GM23338 (cell line): ENCODE measurements at regions not wholly inside any gene's neighbourhood (a gene's known extent, or its start where the extent isn't known, plus 50 kb on each side); places are given as distances from the start of the nearest gene placed in this dataset.

ENCODE experiments used
- ATAC-seq: fragments of 200-7000 bp; cut with Tn5 transposase; 3 replicates; pipeline ENCODE4 v1.9.1; 2020
- DNase-seq: peaks from one replicate; pipeline ENCODE4 v3.0.0-alpha.2; 2015; ENCODE audit warnings: low spot score
- H2AFZ ChIP-seq: fragments of 200-600 bp; sonication (generic); 2 replicates; pipeline ENCODE4 v1.8.0; 2016; ENCODE audit warnings: antibody characterized with exemption, mild to moderate bottlenecking, moderate library complexity
- H3F3A ChIP-seq: fragments of 200-600 bp; sonication (generic); replicated peaks from 2 replicates; pipeline ENCODE4 v1.8.0; 2017; ENCODE audit warnings: antibody characterized with exemption, mixed run types, low read depth
- H3K27ac ChIP-seq: fragments of 200-600 bp; sonication (generic); 2 replicates; pipeline ENCODE4 v1.6.1; 2016; ENCODE audit warnings: low read depth
- H3K27me3 ChIP-seq: fragments of 200-600 bp; sonication (generic); 2 replicates; pipeline ENCODE4 v1.8.0; 2016; ENCODE audit warnings: mild to moderate bottlenecking, mixed run types, moderate library complexity; ENCODE audit not compliant: insufficient read depth
- H3K36me3 ChIP-seq: fragments of 200-600 bp; sonication (generic); 2 replicates; pipeline ENCODE4 v1.8.0; 2016; ENCODE audit warnings: mild to moderate bottlenecking; ENCODE audit not compliant: insufficient read depth
- H3K4me1 ChIP-seq: fragments of 200-600 bp; sonication (generic); 2 replicates; pipeline ENCODE4 v1.8.0; 2016; ENCODE audit warnings: mild to moderate bottlenecking, moderate library complexity; ENCODE audit not compliant: insufficient read depth
- H3K4me2 ChIP-seq: fragments of 200-600 bp; sonication (generic); 2 replicates; pipeline ENCODE4 v1.7.1; 2017; ENCODE audit warnings: mixed run types
- H3K4me3 ChIP-seq: fragments of 200-600 bp; sonication (generic); 2 replicates; pipeline ENCODE4 v1.6.1; 2016; ENCODE audit warnings: mixed run types
- H3K79me2 ChIP-seq: fragments of 200-600 bp; sonication (generic); replicated peaks from 2 replicates; pipeline ENCODE4 v1.8.0; 2017; ENCODE audit warnings: mild to moderate bottlenecking; ENCODE audit not compliant: insufficient read depth
- H3K9me2 ChIP-seq: fragments of 200-600 bp; sonication (generic); 2 replicates; pipeline ENCODE4 v1.8.0; 2017; ENCODE audit not compliant: insufficient read depth
- H4K20me1 ChIP-seq: fragments of 200-600 bp; sonication (generic); replicated peaks from 2 replicates; pipeline ENCODE4 v1.8.0; 2017; ENCODE audit warnings: mild to moderate bottlenecking; ENCODE audit not compliant: insufficient read depth
- H3K27ac Mint-ChIP-seq: 2 replicates; pipeline ENCODE4 v1.8.0; 2020; ENCODE audit warnings: inconsistent platforms, mild to moderate bottlenecking, moderate library complexity, mixed read lengths
- H3K27me3 Mint-ChIP-seq: 3 replicates; pipeline ENCODE4 v1.8.0; 2022; ENCODE audit warnings: low read depth, mild to moderate bottlenecking, moderate library complexity, mixed read lengths, inconsistent platforms; ENCODE audit not compliant: insufficient read depth, poor library complexity
- H3K36me3 Mint-ChIP-seq: 3 replicates; pipeline ENCODE4 v1.8.0; 2021; ENCODE audit warnings: low read depth, mild to moderate bottlenecking, inconsistent platforms, moderate library complexity, mixed read lengths
- H3K4me1 Mint-ChIP-seq: 3 replicates; pipeline ENCODE4 v1.8.0; 2020; ENCODE audit warnings: mild to moderate bottlenecking, inconsistent platforms, mixed read lengths
- H3K4me3 Mint-ChIP-seq: 3 replicates; pipeline ENCODE4 v1.8.0; 2021; ENCODE audit warnings: moderate library complexity, mild to moderate bottlenecking, inconsistent platforms, mixed read lengths
- H3K9me3 Mint-ChIP-seq: 3 replicates; pipeline ENCODE4 v1.8.0; 2020; ENCODE audit warnings: moderate library complexity, mild to moderate bottlenecking, inconsistent platforms, mixed read lengths
- CREB1 ChIP-seq: fragments of 250-450 bp; sonication (Bioruptor Pico); IDR thresholded peaks from 2 replicates; pipeline ENCODE4 v1.5.0; 2020; ENCODE audit warnings: low read depth, mild to moderate bottlenecking, moderate library complexity
- CTCF ChIP-seq, 2 experiments: fragments of 200-600 bp in 1 of 2; sonication (generic) in 1 of 2; conservative IDR thresholded peaks; 2 replicates each; pipeline versions ENCODE4 v1.5.1 to v1.6.1; 2016 to 2017; ENCODE audit warnings: antibody characterized with exemption in 2 of 2, low read depth in 2 of 2, mild to moderate bottlenecking in 2 of 2, moderate library complexity in 1 of 2
- ETS1 ChIP-seq: IDR thresholded peaks from 2 replicates; pipeline ENCODE4 v1.6.1; 2016; ENCODE audit warnings: antibody characterized with exemption
- EZH2 ChIP-seq: fragments of 200-600 bp; sonication (generic); IDR thresholded peaks from one replicate; pipeline ENCODE4 v1.8.0; 2017; ENCODE audit warnings: antibody characterized with exemption, mild to moderate bottlenecking, low read depth; ENCODE audit not compliant: unreplicated experiment
- EZH2phosphoT487 ChIP-seq: fragments of 200-600 bp; sonication (generic); IDR thresholded peaks from one replicate; pipeline ENCODE4 v1.8.1; 2018; ENCODE audit warnings: antibody characterized with exemption; ENCODE audit not compliant: unreplicated experiment
- JUNB ChIP-seq: IDR thresholded peaks from one replicate; pipeline ENCODE4 v1.6.1; 2016; ENCODE audit warnings: antibody characterized with exemption; ENCODE audit not compliant: unreplicated experiment
- NANOG ChIP-seq: IDR thresholded peaks from 2 replicates; pipeline ENCODE4 v1.6.1; 2016; ENCODE audit warnings: antibody characterized with exemption, borderline replicate concordance
- POLR2AphosphoS5 ChIP-seq: IDR thresholded peaks from 2 replicates; pipeline ENCODE4 v1.6.1; 2016; ENCODE audit warnings: antibody characterized with exemption, low read depth
- REST ChIP-seq: IDR thresholded peaks from one replicate; pipeline ENCODE4 v1.6.1; 2018; ENCODE audit warnings: antibody characterized with exemption; ENCODE audit not compliant: unreplicated experiment
- STAT1 ChIP-seq: IDR thresholded peaks from one replicate; pipeline ENCODE4 v1.6.1; 2016; ENCODE audit warnings: antibody characterized with exemption; ENCODE audit not compliant: unreplicated experiment
- ZNF114 ChIP-seq: fragments of 250-450 bp; sonication (Bioruptor Pico); IDR thresholded peaks from 2 replicates; pipeline ENCODE4 v1.5.0; 2020; ENCODE audit warnings: mild to moderate bottlenecking, moderate library complexity
- ZNF331 ChIP-seq: fragments of 250-450 bp; sonication (Bioruptor Pico); IDR thresholded peaks from 2 replicates; pipeline ENCODE4 v1.5.0; 2020; ENCODE audit warnings: low read depth, mild to moderate bottlenecking, moderate library complexity
- TF ChIP-seq, protein P1 (sequence below): fragments of 250-450 bp; sonication (Bioruptor Pico); IDR thresholded peaks from 2 replicates; pipeline ENCODE4 v1.5.0; 2020; ENCODE audit warnings: mild to moderate bottlenecking, moderate library complexity

DNA sequence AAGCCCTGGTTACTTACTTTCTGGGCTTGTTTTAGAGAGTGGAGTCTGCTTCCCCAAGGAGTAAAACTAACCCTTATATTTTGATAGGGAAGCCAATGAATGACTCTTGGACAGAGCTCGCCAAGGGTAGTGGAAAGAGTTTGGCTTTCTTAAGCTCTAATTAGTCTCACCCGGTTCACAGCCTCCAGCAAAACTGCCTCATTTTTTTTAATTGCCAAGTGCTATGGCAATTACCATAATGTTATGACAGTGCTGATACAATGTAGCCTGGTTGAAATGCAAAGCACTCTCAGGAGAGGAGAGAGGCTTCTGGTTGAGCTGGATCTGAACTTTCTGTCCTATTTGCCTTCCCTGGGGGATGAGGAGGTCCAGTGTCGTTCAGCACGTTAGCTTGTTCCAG, 376.1 kb upstream of the CHRM2 start (continued):
- TF ChIP-seq ETS1, result no peak

- Mint-ChIP-seq H3K4me3 (no peak overlapping the region), H3K27ac (no peak overlapping the region), H3K27me3 (no peaks in the 10 kb centered on the region), H3K4me1 (no peaks in the 10 kb centered on the region), H3K36me3 (no peaks in the 10 kb centered on the region), H3K9me3 (no peaks in the 10 kb centered on the region)
- Histone ChIP-seq H3K4me1 (no peaks in the 10 kb centered on the region), H3F3A (no peaks in the 10 kb centered on the region), H4K20me1 (no peaks in the 10 kb centered on the region), H3K4me2 (no peak overlapping the region), H3K79me2 (no peaks in the 10 kb centered on the region), H3K4me3 (no peak overlapping the region), H3K9me2 (peaks cover 5% of the 10 kb centered on the region; the same call in 1 of the 2 replicates), H2AFZ (no peak overlapping the region), H3K36me3 (no peaks in the 10 kb centered on the region), H3K27me3 (no peaks in the 10 kb centered on the region), H3K27ac (no peak overlapping the region)
- DNase-seq (no peak), ATAC-seq (no peak)
- TF ChIP-seq JUNB (no peak), NANOG (no peak), POLR2AphosphoS5 (no peak), ETS1 (no peak), CTCF (conservative IDR thresholded peaks at IDR 0.05; ENCODE audit: low read depth in 2 of 2) (no peak), REST (no peak), EZH2phosphoT487 (no peak), ZNF331 (no peak), ZNF114 (CRISPR knock-in tag) (no peak), EZH2 (no peak), CREB1 (CRISPR knock-in tag) (no peak), STAT1 (no peak)
- TF ChIP-seq, protein P1, sequence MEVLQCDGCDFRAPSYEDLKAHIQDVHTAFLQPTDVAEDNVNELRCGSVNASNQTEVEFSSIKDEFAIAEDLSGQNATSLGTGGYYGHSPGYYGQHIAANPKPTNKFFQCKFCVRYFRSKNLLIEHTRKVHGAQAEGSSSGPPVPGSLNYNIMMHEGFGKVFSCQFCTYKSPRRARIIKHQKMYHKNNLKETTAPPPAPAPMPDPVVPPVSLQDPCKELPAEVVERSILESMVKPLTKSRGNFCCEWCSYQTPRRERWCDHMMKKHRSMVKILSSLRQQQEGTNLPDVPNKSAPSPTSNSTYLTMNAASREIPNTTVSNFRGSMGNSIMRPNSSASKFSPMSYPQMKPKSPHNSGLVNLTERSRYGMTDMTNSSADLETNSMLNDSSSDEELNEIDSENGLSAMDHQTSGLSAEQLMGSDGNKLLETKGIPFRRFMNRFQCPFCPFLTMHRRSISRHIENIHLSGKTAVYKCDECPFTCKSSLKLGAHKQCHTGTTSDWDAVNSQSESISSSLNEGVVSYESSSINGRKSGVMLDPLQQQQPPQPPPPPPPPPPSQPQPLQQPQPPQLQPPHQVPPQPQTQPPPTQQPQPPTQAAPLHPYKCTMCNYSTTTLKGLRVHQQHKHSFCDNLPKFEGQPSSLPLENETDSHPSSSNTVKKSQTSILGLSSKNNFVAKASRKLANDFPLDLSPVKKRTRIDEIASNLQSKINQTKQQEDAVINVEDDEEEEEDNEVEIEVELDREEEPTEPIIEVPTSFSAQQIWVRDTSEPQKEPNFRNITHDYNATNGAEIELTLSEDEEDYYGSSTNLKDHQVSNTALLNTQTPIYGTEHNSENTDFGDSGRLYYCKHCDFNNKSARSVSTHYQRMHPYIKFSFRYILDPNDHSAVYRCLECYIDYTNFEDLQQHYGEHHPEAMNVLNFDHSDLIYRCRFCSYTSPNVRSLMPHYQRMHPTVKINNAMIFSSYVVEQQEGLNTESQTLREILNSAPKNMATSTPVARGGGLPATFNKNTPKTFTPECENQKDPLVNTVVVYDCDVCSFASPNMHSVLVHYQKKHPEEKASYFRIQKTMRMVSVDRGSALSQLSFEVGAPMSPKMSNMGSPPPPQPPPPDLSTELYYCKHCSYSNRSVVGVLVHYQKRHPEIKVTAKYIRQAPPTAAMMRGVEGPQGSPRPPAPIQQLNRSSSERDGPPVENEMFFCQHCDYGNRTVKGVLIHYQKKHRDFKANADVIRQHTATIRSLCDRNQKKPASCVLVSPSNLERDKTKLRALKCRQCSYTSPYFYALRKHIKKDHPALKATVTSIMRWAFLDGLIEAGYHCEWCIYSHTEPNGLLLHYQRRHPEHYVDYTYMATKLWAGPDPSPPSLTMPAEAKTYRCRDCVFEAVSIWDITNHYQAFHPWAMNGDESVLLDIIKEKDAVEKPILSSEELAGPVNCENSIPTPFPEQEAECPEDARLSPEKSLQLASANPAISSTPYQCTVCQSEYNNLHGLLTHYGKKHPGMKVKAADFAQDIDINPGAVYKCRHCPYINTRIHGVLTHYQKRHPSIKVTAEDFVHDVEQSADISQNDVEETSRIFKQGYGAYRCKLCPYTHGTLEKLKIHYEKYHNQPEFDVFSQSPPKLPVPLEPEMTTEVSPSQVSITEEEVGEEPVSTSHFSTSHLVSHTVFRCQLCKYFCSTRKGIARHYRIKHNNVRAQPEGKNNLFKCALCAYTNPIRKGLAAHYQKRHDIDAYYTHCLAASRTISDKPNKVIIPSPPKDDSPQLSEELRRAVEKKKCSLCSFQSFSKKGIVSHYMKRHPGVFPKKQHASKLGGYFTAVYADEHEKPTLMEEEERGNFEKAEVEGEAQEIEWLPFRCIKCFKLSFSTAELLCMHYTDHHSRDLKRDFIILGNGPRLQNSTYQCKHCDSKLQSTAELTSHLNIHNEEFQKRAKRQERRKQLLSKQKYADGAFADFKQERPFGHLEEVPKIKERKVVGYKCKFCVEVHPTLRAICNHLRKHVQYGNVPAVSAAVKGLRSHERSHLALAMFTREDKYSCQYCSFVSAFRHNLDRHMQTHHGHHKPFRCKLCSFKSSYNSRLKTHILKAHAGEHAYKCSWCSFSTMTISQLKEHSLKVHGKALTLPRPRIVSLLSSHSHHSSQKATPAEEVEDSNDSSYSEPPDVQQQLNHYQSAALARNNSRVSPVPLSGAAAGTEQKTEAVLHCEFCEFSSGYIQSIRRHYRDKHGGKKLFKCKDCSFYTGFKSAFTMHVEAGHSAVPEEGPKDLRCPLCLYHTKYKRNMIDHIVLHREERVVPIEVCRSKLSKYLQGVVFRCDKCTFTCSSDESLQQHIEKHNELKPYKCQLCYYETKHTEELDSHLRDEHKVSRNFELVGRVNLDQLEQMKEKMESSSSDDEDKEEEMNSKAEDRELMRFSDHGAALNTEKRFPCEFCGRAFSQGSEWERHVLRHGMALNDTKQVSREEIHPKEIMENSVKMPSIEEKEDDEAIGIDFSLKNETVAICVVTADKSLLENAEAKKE, result no peak
Observed at GRCh38 chr7:136489808-136490207, 378.6 kb upstream of the CHRM2 start.
